ENCODE measurements at regions not wholly inside any gene's neighbourhood (a gene's known extent, or its start where the extent isn't known, plus 50 kb on each side); places are given as distances from the start of the nearest gene placed in this dataset.

GRCh38 chr16:6947291-6947690, 385.4 kb upstream of the RBFOX1 start:
- no peaks in the 10 kb centered on the region for H3K36me3 ChIP-seq (ENCODE audit: low read depth, low read length)

GRCh38 chr16:6946802-6947201, 385.8 kb upstream of the RBFOX1 start:
- no peak for DNase-seq
- no peaks in the 10 kb centered on the region for H3K4me1 ChIP-seq (ENCODE audit: insufficient read depth, low read length)
- POLR2A ChIA-PET (ENCODE audit: unreplicated experiment) = no interaction called here

More at GRCh38 chr16:6947291-6947690, 385.4 kb upstream of the RBFOX1 start:
- no peak for TF ChIP-seq EZH2 (IDR thresholded peaks at IDR 0.05; ENCODE audit: low read length, unreplicated experiment)
- no peak for TF ChIP-seq CTCF (conservative IDR thresholded peaks at IDR 0.05; ENCODE audit: low read depth, low read length)
- TF ChIP-seq EZH2phosphoT487 (IDR thresholded peaks at IDR 0.05; ENCODE audit: borderline replicate concordance, low read length) = no peak
- DNase-seq (no peak), ATAC-seq (no peak)
- no peaks in the 10 kb centered on the region for H3F3A ChIP-seq (ENCODE audit: low read length, unreplicated experiment)
- no peak overlapping the region for H3K4me3 ChIP-seq (ENCODE audit: low read length)
- intact Hi-C loops (cut with micrococcal nuclease) = no loop called here
- no TSS peak for BruUV-seq (replicated peaks)
- no peaks in the 10 kb centered on the region for H3K4me1 ChIP-seq (ENCODE audit: insufficient read depth, low read length)
- no peak overlapping the region for H3K9ac ChIP-seq (ENCODE audit: low read length)
- no peaks in the 10 kb centered on the region for H3K27me3 ChIP-seq (ENCODE audit: low read length)
- H3K27ac ChIP-seq (ENCODE audit: low read length) = no peak overlapping the region
- H3K9me3 ChIP-seq (ENCODE audit: low read length) = no peaks in the 10 kb centered on the region
- H4K20me1 ChIP-seq (ENCODE audit: low read length) = no peaks in the 10 kb centered on the region
- POLR2A ChIA-PET (ENCODE audit: unreplicated experiment) = no interaction called here
- H3K79me2 ChIP-seq (ENCODE audit: low read length) = no peaks in the 10 kb centered on the region
- H2AFZ ChIP-seq (ENCODE audit: low read length) = no peak overlapping the region
- CTCF ChIA-PET = no interaction called here
- H3K4me2 ChIP-seq (ENCODE audit: low read length) = no peak overlapping the region
- H3K9me2 ChIP-seq (replicated peaks; ENCODE audit: low read length) = no peaks in the 10 kb centered on the region

GRCh38 chr16:6946106-6946505, 386.5 kb upstream of the RBFOX1 start:
- BruUV-seq (replicated peaks) = no TSS peak
- intact Hi-C loops (cut with micrococcal nuclease) = no loop called here
- Histone ChIP-seq H3K4me3 (ENCODE audit: low read length) (no peak overlapping the region), H3K27me3 (ENCODE audit: low read length) (no peaks in the 10 kb centered on the region), H4K20me1 (ENCODE audit: low read length) (no peaks in the 10 kb centered on the region), H3K27ac (ENCODE audit: low read length) (no peak overlapping the region), H2AFZ (ENCODE audit: low read length) (no peak overlapping the region), H3K4me1 (ENCODE audit: insufficient read depth, low read length) (no peaks in the 10 kb centered on the region), H3K79me2 (ENCODE audit: low read length) (no peaks in the 10 kb centered on the region), H3K36me3 (ENCODE audit: low read depth, low read length) (no peaks in the 10 kb centered on the region), H3K9ac (ENCODE audit: low read length) (no peak overlapping the region), H3K4me2 (ENCODE audit: low read length) (no peak overlapping the region), H3K9me2 (replicated peaks; ENCODE audit: low read length) (no peaks in the 10 kb centered on the region), H3F3A (ENCODE audit: low read length, unreplicated experiment) (no peaks in the 10 kb centered on the region), H3K9me3 (ENCODE audit: low read length) (no peaks in the 10 kb centered on the region)
- TF ChIP-seq EZH2 (IDR thresholded peaks at IDR 0.05; ENCODE audit: low read length, unreplicated experiment) (no peak), CTCF (conservative IDR thresholded peaks at IDR 0.05; ENCODE audit: low read depth, low read length) (no peak), EZH2phosphoT487 (IDR thresholded peaks at IDR 0.05; ENCODE audit: borderline replicate concordance, low read length) (no peak)
- ChIA-PET CTCF (no interaction called here), POLR2A (ENCODE audit: unreplicated experiment) (no interaction called here)
- no peak for DNase-seq
- ATAC-seq = no peak

More at GRCh38 chr16:6946802-6947201, 385.8 kb upstream of the RBFOX1 start:
- TF ChIP-seq EZH2 (IDR thresholded peaks at IDR 0.05; ENCODE audit: low read length, unreplicated experiment) (no peak), EZH2phosphoT487 (IDR thresholded peaks at IDR 0.05; ENCODE audit: borderline replicate concordance, low read length) (no peak)
- no peaks in the 10 kb centered on the region for H3F3A ChIP-seq (ENCODE audit: low read length, unreplicated experiment)
- no peaks in the 10 kb centered on the region for H3K79me2 ChIP-seq (ENCODE audit: low read length)
- no peaks in the 10 kb centered on the region for H3K9me2 ChIP-seq (replicated peaks; ENCODE audit: low read length)
- CTCF ChIA-PET = no interaction called here
- no peak for ATAC-seq
- H2AFZ ChIP-seq (ENCODE audit: low read length) = no peak overlapping the region
- H3K27me3 ChIP-seq (ENCODE audit: low read length) = no peaks in the 10 kb centered on the region
- intact Hi-C loops (cut with micrococcal nuclease) = no loop called here
- no peaks in the 10 kb centered on the region for H4K20me1 ChIP-seq (ENCODE audit: low read length)
- H3K9me3 ChIP-seq (ENCODE audit: low read length) = no peaks in the 10 kb centered on the region
- H3K4me2 ChIP-seq (ENCODE audit: low read length) = no peak overlapping the region
- H3K4me3 ChIP-seq (ENCODE audit: low read length) = no peak overlapping the region
- BruUV-seq (replicated peaks) = no TSS peak
- no peaks in the 10 kb centered on the region for H3K36me3 ChIP-seq (ENCODE audit: low read depth, low read length)
- H3K9ac ChIP-seq (ENCODE audit: low read length) = no peak overlapping the region
- no peak overlapping the region for H3K27ac ChIP-seq (ENCODE audit: low read length)
